Tibial nerve (tissue), 4 donors: ENCODE measurements at regions not wholly inside any gene's neighbourhood (a gene's known extent, or its start where the extent isn't known, plus 50 kb on each side); places are given as distances from the start of the nearest gene placed in this dataset.

ENCODE experiments used
- DNase-seq, 2 donors: peaks; one replicate each; pipeline ENCODE4 v3.0.0-alpha.2; 2019; ENCODE audit warnings: low spot score in 2 of 2
- H3K27ac ChIP-seq, 4 donors: fragments of 200-600 bp; sonication (generic) in 3 of 4; one replicate each; pipeline ENCODE4 v1.5.1; 2017 to 2019; ENCODE audit warnings: mild to moderate bottlenecking in 1 of 4
- H3K27me3 ChIP-seq, 2 donors: fragments of 200-600 bp; sonication (generic) in 1 of 2; one replicate each; pipeline versions ENCODE4 v1.5.1 to v1.6.0; 2017 to 2019
- H3K36me3 ChIP-seq, 3 donors: fragments of 200-600 bp; sonication (generic); one replicate each; pipeline ENCODE4 v1.5.1; 2018 to 2019
- H3K4me1 ChIP-seq, 4 donors: fragments of 200-600 bp; sonication (generic) in 3 of 4; one replicate each; pipeline ENCODE4 v1.5.1; 2017 to 2019
- H3K4me3 ChIP-seq, 4 donors: fragments of 200-600 bp; sonication (generic) in 3 of 4; one replicate each; pipeline ENCODE4 v1.5.1; 2017 to 2019; ENCODE audit warnings: mild to moderate bottlenecking in 1 of 4, moderate library complexity in 1 of 4
- H3K9me3 ChIP-seq, 4 donors: fragments of 200-600 bp; sonication (generic) in 3 of 4; one replicate each; pipeline ENCODE4 v1.5.1; 2017 to 2019
- CTCF ChIP-seq, 5 experiments: fragments of 200-600 bp in 3 of 5; fragments of 450-650 bp in 2 of 5; sonication (generic) in 3 of 5; IDR thresholded peaks; one replicate each; pipeline ENCODE4 v1.5.1; 2016 to 2019; ENCODE audit warnings: antibody characterized with exemption in 5 of 5, mild to moderate bottlenecking in 3 of 5, moderate library complexity in 2 of 5
- EP300 ChIP-seq, 2 donors: sonication (generic); formaldehyde crosslinking; IDR thresholded peaks; one replicate each; pipeline ENCODE4 v1.6.1; 2017; ENCODE audit warnings: antibody characterized with exemption in 2 of 2, mild to moderate bottlenecking in 1 of 2
- POLR2A ChIP-seq, 2 donors: fragments of 450-650 bp; IDR thresholded peaks; one replicate each; pipeline ENCODE4 v1.6.1; 2017; ENCODE audit warnings: antibody characterized with exemption in 2 of 2, mild to moderate bottlenecking in 2 of 2, moderate library complexity in 2 of 2
- WGBS, 2 donors: methylation state at CpG; one replicate each; pipeline ENCODE4 v1.1.5; 2018; 5-methylcytosine and 5-hydroxymethylcytosine counted together

GRCh38 chr17:14553847-14554246 is 253.0 kb downstream of the HS3ST3B1 start:
- no peak for TF ChIP-seq CTCF (IDR thresholded peaks at IDR 0.05)
- TF ChIP-seq EP300 (IDR thresholded peaks at IDR 0.05), result no peak
- no peak for TF ChIP-seq POLR2A (IDR thresholded peaks at IDR 0.05)
- H3K4me1 ChIP-seq, result no peaks in the 10 kb centered on the region
- no peak overlapping the region for H3K27ac ChIP-seq
- WGBS, 2 donors, result 78 to 88% methylated on average over 2 of the region's 2 CpGs
- H3K27me3 ChIP-seq, result no peaks in the 10 kb centered on the region
- no peaks in the 10 kb centered on the region for H3K36me3 ChIP-seq
- no peak for DNase-seq
- no peaks in the 10 kb centered on the region for H3K9me3 ChIP-seq
- H3K4me3 ChIP-seq, result no peak overlapping the region

GRCh38 chr17:14552306-14552705 is 251.4 kb downstream of the HS3ST3B1 start:
- H3K4me1 ChIP-seq, result no peaks in the 10 kb centered on the region
- H3K27me3 ChIP-seq, result no peaks in the 10 kb centered on the region
- H3K27ac ChIP-seq, result no peak overlapping the region
- 72 to 78% methylated on average over 7 of the region's 7 CpGs for WGBS, 2 donors
- no peaks in the 10 kb centered on the region for H3K36me3 ChIP-seq
- no peaks in the 10 kb centered on the region for H3K9me3 ChIP-seq
- no peak for DNase-seq
- no peak overlapping the region for H3K4me3 ChIP-seq
- TF ChIP-seq POLR2A (IDR thresholded peaks at IDR 0.05) (no peak), CTCF (IDR thresholded peaks at IDR 0.05) (no peak), EP300 (IDR thresholded peaks at IDR 0.05) (no peak)

GRCh38 chr17:14547556-14547955 is 246.7 kb downstream of the HS3ST3B1 start:
- TF ChIP-seq POLR2A (IDR thresholded peaks at IDR 0.05) (no peak), CTCF (IDR thresholded peaks at IDR 0.05) (no peak), EP300 (IDR thresholded peaks at IDR 0.05) (no peak)
- no peak overlapping the region for H3K27ac ChIP-seq
- H3K4me3 ChIP-seq, result no peak overlapping the region
- 70 to 88% methylated on average over 2 of the region's 2 CpGs for WGBS, 2 donors
- no peak for DNase-seq
- H3K9me3 ChIP-seq, result peaks cover 0 to 6% (median 0%) of the 10 kb centered on the region in 4 donors
- H3K36me3 ChIP-seq, result no peaks in the 10 kb centered on the region
- no peaks in the 10 kb centered on the region for H3K27me3 ChIP-seq
- no peaks in the 10 kb centered on the region for H3K4me1 ChIP-seq

- no peak for DNase-seq
- Histone ChIP-seq H3K4me1 (no peaks in the 10 kb centered on the region), H3K27ac (no peak overlapping the region), H3K27me3 (no peaks in the 10 kb centered on the region), H3K4me3 (no peak overlapping the region), H3K36me3 (no peaks in the 10 kb centered on the region), H3K9me3 (peaks cover 0 to 6% (median 0%) of the 10 kb centered on the region in 4 donors)
- WGBS, 2 donors, result 77 to 84% methylated on average over 5 of the region's 5 CpGs
- TF ChIP-seq CTCF (IDR thresholded peaks at IDR 0.05) (no peak), POLR2A (IDR thresholded peaks at IDR 0.05) (no peak), EP300 (IDR thresholded peaks at IDR 0.05) (no peak)
These were observed 246.1 kb downstream of the HS3ST3B1 start for GRCh38 chr17:14547016-14547415.

- no peak overlapping the region for H3K27ac ChIP-seq
- no peaks in the 10 kb centered on the region for H3K27me3 ChIP-seq
- TF ChIP-seq EP300 (IDR thresholded peaks at IDR 0.05), result no peak
- TF ChIP-seq CTCF (IDR thresholded peaks at IDR 0.05), result no peak
- TF ChIP-seq POLR2A (IDR thresholded peaks at IDR 0.05), result no peak
- H3K4me1 ChIP-seq, result no peaks in the 10 kb centered on the region
- peaks cover 0 to 10% (median 0%) of the 10 kb centered on the region in 4 donors for H3K9me3 ChIP-seq
- no peak for DNase-seq
- 61 to 67% methylated on average over 16 of the region's 16 CpGs for WGBS, 2 donors
- no peaks in the 10 kb centered on the region for H3K36me3 ChIP-seq
- no peak overlapping the region for H3K4me3 ChIP-seq
These were observed 244.4 kb downstream of the HS3ST3B1 start for GRCh38 chr17:14545156-14545906.
